GM13977 (cell line): ENCODE measurements at regions not wholly inside any gene's neighbourhood (a gene's known extent, or its start where the extent isn't known, plus 50 kb on each side); places are given as distances from the start of the nearest gene placed in this dataset.

ENCODE experiments used
- DNase-seq: peaks from one replicate; pipeline ENCODE4 v3.0.0; 2012; ENCODE audit warnings: low spot score
- CTCF ChIP-seq: IDR thresholded peaks from 2 replicates; pipeline ENCODE4 v1.5.1; 2012; ENCODE audit warnings: mild to moderate bottlenecking, control low read depth; ENCODE audit not compliant: insufficient read depth; ENCODE audit errors: extremely low read depth, missing control alignments
- in situ Hi-C: fragments of 300-500 bp; cut with MboI; formaldehyde crosslinking; loops from one replicate; pipeline ENCODE4 v1.12.0; 2022; ENCODE audit warnings: low sequenced_read_pairs, low pct_unique_long_range_greater_than_20kb, mixed read lengths, inconsistent platforms; ENCODE audit not compliant: unreplicated experiment

- in situ Hi-C loops, result no loop called here
- TF ChIP-seq CTCF, result no peak
- DNase-seq, result no peak
Observed at GRCh38 chr13:79802389-79803085, 321.6 kb downstream of the NDFIP2 start.

- no peak for TF ChIP-seq CTCF
- in situ Hi-C loops, result no loop called here
- no peak for DNase-seq
Observed at GRCh38 chr13:79799059-79799867, 318.3 kb downstream of the NDFIP2 start.

- in situ Hi-C loops, result no loop called here
- no peak for DNase-seq
- no peak for TF ChIP-seq CTCF
Observed at GRCh38 chr13:79796136-79796535, 315.2 kb downstream of the NDFIP2 start.

- in situ Hi-C loops, result no loop called here
- TF ChIP-seq CTCF, result no peak
- no peak for DNase-seq
Observed at GRCh38 chr13:79794931-79795330, 314.0 kb downstream of the NDFIP2 start.

GRCh38 chr13:79792716-79793115, 311.8 kb downstream of the NDFIP2 start:
- no peak for DNase-seq
- in situ Hi-C loops, result no loop called here
- no peak for TF ChIP-seq CTCF

GRCh38 chr13:79791471-79792042, 310.6 kb downstream of the NDFIP2 start:
- no peak for DNase-seq
- no peak for TF ChIP-seq CTCF
- in situ Hi-C loops, result no loop called here
